Right lobe of liver (tissue), 6 donors: ENCODE measurements at regions not wholly inside any gene's neighbourhood (a gene's known extent, or its start where the extent isn't known, plus 50 kb on each side); places are given as distances from the start of the nearest gene placed in this dataset.
A peak's percentile ranks its signal among the peaks of the same experiment; 100 is the strongest.

ENCODE experiments used
- ATAC-seq, 4 donors: fragments of 200-7000 bp; cut with Tn5 transposase; one replicate each; pipeline ENCODE4 v1.9.1; 2020; ENCODE audit warnings: mild to moderate bottlenecking in 4 of 4, moderate library complexity in 4 of 4
- DNase-seq, 3 donors: peaks; one replicate each; pipeline ENCODE4 v3.0.0-alpha.2; 2020
- H3K27ac ChIP-seq, 3 donors: fragments of 200-600 bp; one replicate each; pipeline ENCODE4 v1.8.0; 2022
- H3K27me3 ChIP-seq, 2 donors: fragments of 200-600 bp; one replicate each; pipeline ENCODE4 v1.8.0; 2022
- H3K36me3 ChIP-seq, 4 donors: fragments of 200-600 bp; sonication (generic) in 1 of 4; one replicate each; pipeline versions ENCODE4 v1.5.1 to v1.8.0; 2017 to 2022; ENCODE audit warnings: control low read depth in 1 of 4
- H3K4me1 ChIP-seq, 4 donors: fragments of 200-600 bp; sonication (generic) in 1 of 4; one replicate each; pipeline versions ENCODE4 v1.5.1 to v1.8.0; 2017 to 2022; ENCODE audit warnings: control low read depth in 1 of 4
- H3K4me3 ChIP-seq, 3 donors: fragments of 200-600 bp; one replicate each; pipeline ENCODE4 v1.8.0; 2022
- H3K9me3 ChIP-seq, 4 donors: fragments of 200-600 bp; sonication (generic) in 1 of 4; one replicate each; pipeline versions ENCODE4 v1.5.1 to v1.8.0; 2017 to 2022; ENCODE audit warnings: control low read depth in 1 of 4
- POLR2A ChIP-seq: fragments of 450-650 bp; IDR thresholded peaks from one replicate; pipeline ENCODE4 v1.6.1; 2017; ENCODE audit warnings: antibody characterized with exemption, mild to moderate bottlenecking
- WGBS: methylation state at CpG from one replicate; pipeline ENCODE4 v1.1.6; 2018; ENCODE audit warnings: low coverage, low lambda C conversion rate; ENCODE audit not compliant: insufficient coverage; ENCODE audit errors: missing lambda C conversion rate; 5-methylcytosine and 5-hydroxymethylcytosine counted together
- intact Hi-C, 2 donors: fragments of 100-400 bp; cut with DNase I; formaldehyde crosslinking; loops; one replicate each; pipeline versions ENCODE4 v1.11.2 to v1.14.1; 2022
- TF ChIP-seq, protein P1 (sequence below), 4 donors: fragments of 200-600 bp in 3 of 4; fragments of 450-650 bp in 1 of 4; IDR thresholded peaks; one replicate each; pipeline versions ENCODE4 v1.5.1 to v1.8.0; 2016 to 2022; ENCODE audit warnings: antibody characterized with exemption in 4 of 4, mild to moderate bottlenecking in 2 of 4
- donor health status: DM: no; HTN: yes; CAD: no.
- donor health status: DM: no; HTN: no; CAD: no.
- donor health status: DM: no; HTN: no; CAD: no.
- donor health status: DM: no; HTN: yes; CAD: no.
- donor health status: DM: no; HTN: yes; CAD: no.

DNA sequence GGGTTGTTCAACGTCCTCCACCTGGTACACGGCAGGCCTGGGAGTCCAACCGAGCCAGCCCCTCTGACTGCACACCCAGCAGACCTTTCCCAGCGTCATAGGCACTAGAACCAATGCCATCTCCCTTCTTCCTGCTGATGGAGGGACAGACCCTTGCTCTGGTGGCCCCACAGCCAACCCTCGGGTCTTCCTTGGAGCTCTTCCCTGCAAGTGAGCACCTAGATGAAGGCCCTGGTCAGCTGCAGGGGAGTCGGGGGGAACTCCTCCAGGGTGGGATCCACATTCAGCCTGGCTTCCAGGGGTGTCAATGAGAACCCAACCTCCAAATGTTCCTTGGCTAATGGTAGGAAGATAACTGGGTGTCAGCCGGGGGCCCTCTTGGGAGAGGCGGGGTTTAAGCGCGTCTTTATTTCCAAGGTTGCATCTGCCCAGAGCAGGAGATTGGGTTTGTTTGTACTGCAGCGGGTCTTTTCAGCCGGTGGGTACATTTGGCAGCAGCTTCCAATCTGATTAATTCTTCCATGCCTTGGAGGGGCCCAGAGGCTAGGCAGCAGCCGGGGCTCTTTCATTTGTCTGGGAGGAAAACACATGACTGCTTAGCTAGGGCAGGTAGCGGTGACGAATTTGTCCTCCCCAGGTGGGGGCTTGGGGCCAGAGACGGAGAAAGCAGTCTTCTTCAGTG is 56.0 kb upstream of the SHISAL1 start:
- H3K27ac ChIP-seq, result no peak overlapping the region
- WGBS, result 80% methylated on average over 3 of the region's 16 CpGs
- intact Hi-C loops, result no loop called here
- no peak for ATAC-seq
- no peaks in the 10 kb centered on the region for H3K36me3 ChIP-seq
- no peak overlapping the region for H3K4me3 ChIP-seq
- no peaks in the 10 kb centered on the region for H3K27me3 ChIP-seq
- H3K4me1 ChIP-seq, result peaks cover 0 to 8% (median 0%) of the 10 kb centered on the region in 4 donors
- peak; percentile 10 to 33 (median 27) for DNase-seq
- TF ChIP-seq, protein P1, sequence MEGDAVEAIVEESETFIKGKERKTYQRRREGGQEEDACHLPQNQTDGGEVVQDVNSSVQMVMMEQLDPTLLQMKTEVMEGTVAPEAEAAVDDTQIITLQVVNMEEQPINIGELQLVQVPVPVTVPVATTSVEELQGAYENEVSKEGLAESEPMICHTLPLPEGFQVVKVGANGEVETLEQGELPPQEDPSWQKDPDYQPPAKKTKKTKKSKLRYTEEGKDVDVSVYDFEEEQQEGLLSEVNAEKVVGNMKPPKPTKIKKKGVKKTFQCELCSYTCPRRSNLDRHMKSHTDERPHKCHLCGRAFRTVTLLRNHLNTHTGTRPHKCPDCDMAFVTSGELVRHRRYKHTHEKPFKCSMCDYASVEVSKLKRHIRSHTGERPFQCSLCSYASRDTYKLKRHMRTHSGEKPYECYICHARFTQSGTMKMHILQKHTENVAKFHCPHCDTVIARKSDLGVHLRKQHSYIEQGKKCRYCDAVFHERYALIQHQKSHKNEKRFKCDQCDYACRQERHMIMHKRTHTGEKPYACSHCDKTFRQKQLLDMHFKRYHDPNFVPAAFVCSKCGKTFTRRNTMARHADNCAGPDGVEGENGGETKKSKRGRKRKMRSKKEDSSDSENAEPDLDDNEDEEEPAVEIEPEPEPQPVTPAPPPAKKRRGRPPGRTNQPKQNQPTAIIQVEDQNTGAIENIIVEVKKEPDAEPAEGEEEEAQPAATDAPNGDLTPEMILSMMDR (IDR thresholded peaks at IDR 0.05), result no peak
- no peak for TF ChIP-seq POLR2A
- no peaks in the 10 kb centered on the region for H3K9me3 ChIP-seq

- no peaks in the 10 kb centered on the region for H3K4me1 ChIP-seq
- H3K4me3 ChIP-seq, result no peak overlapping the region
- DNase-seq (peak; percentile 12 to 42 (median 31)), ATAC-seq (peak in 2 of 4 donors; percentile 31 to 45)
- WGBS, result 15% methylated on average over 3 of the region's 7 CpGs
- no peak overlapping the region for H3K27ac ChIP-seq
- TF ChIP-seq, protein P1 (IDR thresholded peaks at IDR 0.05), result no peak
- no peak for TF ChIP-seq POLR2A
- H3K9me3 ChIP-seq, result no peaks in the 10 kb centered on the region
- no peaks in the 10 kb centered on the region for H3K36me3 ChIP-seq
- intact Hi-C loops, result no loop called here
- no peaks in the 10 kb centered on the region for H3K27me3 ChIP-seq
Measured at GRCh38 chr22:44366372-44367300, 53.9 kb upstream of the SHISAL1 start.

- 62% methylated on average over 9 of the region's 9 CpGs for WGBS
- TF ChIP-seq, protein P1 (IDR thresholded peaks at IDR 0.05), result no peak
- no peak for TF ChIP-seq POLR2A
- Histone ChIP-seq H3K36me3 (no peaks in the 10 kb centered on the region), H3K9me3 (no peaks in the 10 kb centered on the region), H3K27me3 (no peaks in the 10 kb centered on the region), H3K27ac (no peak overlapping the region), H3K4me3 (no peak overlapping the region), H3K4me1 (no peaks in the 10 kb centered on the region)
- intact Hi-C loops, result no loop called here
- DNase-seq (peak; percentile 3 to 22 (median 17)), ATAC-seq (no peak)
Measured at GRCh38 chr22:44365832-44366231, 53.1 kb upstream of the SHISAL1 start.

DNA sequence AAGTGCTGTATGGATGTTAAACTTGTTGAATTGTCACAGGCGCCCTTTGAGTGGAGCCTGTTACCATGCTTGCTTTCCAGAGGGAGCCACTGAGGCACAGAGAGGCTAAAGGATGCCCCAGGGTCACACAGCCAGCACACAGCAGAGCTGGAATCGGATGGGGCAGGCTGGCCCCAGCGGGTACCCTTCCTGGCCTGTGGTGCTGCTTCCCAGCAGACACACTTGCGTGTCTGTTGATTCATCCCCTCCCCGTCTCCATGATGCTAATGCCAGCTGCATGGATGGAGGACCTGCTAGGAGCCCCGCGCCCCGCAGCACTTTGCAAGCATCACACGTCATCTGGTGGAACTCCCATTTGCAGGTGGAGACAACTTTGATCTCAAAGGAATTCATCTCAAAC is 52.4 kb upstream of the SHISAL1 start:
- Histone ChIP-seq H3K4me3 (no peak overlapping the region), H3K9me3 (no peaks in the 10 kb centered on the region), H3K27ac (no peak overlapping the region), H3K4me1 (no peaks in the 10 kb centered on the region), H3K27me3 (no peaks in the 10 kb centered on the region), H3K36me3 (no peaks in the 10 kb centered on the region)
- 38% methylated on average over 3 of the region's 9 CpGs for WGBS
- intact Hi-C loops, result no loop called here
- ATAC-seq (no peak), DNase-seq (peak; percentile 7 to 15 (median 15))
- TF ChIP-seq POLR2A, result no peak
- TF ChIP-seq, protein P1 (IDR thresholded peaks at IDR 0.05), result no peak
